ENCODE measurements at regions not wholly inside any gene's neighbourhood (a gene's known extent, or its start where the extent isn't known, plus 50 kb on each side); places are given as distances from the start of the nearest gene placed in this dataset.

GRCh38 chr17:13067629-13068303 lies 49.9 kb upstream of the ELAC2 start:
- TF ChIP-seq, protein P1, sequence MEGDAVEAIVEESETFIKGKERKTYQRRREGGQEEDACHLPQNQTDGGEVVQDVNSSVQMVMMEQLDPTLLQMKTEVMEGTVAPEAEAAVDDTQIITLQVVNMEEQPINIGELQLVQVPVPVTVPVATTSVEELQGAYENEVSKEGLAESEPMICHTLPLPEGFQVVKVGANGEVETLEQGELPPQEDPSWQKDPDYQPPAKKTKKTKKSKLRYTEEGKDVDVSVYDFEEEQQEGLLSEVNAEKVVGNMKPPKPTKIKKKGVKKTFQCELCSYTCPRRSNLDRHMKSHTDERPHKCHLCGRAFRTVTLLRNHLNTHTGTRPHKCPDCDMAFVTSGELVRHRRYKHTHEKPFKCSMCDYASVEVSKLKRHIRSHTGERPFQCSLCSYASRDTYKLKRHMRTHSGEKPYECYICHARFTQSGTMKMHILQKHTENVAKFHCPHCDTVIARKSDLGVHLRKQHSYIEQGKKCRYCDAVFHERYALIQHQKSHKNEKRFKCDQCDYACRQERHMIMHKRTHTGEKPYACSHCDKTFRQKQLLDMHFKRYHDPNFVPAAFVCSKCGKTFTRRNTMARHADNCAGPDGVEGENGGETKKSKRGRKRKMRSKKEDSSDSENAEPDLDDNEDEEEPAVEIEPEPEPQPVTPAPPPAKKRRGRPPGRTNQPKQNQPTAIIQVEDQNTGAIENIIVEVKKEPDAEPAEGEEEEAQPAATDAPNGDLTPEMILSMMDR (IDR thresholded peaks at IDR 0.05), result no peak
- TF ChIP-seq POLR2A (IDR thresholded peaks at IDR 0.05) (no peak), EP300 (IDR thresholded peaks at IDR 0.05) (no peak)

All from tibial nerve (tissue), 4 donors.